ENCODE measurements at regions not wholly inside any gene's neighbourhood (a gene's known extent, or its start where the extent isn't known, plus 50 kb on each side); places are given as distances from the start of the nearest gene placed in this dataset.
A peak's percentile ranks its signal among the peaks of the same experiment; 100 is the strongest.

GRCh38 chr16:54996186-54996585 is 65.5 kb downstream of the IRX5 start:
- no peak overlapping the region for H3K4me3 ChIP-seq (ENCODE audit: low read depth, low read length)
- no peak for TF ChIP-seq CTCF (IDR thresholded peaks at IDR 0.05; ENCODE audit: insufficient read depth, low read length)
- no peak for DNase-seq (ENCODE audit: low read depth)

- peak; percentile 23 for DNase-seq (ENCODE audit: low read depth)
Measured at GRCh38 chr16:54998834-54999233, 68.2 kb downstream of the IRX5 start.

GRCh38 chr16:54999481-54999880 is 68.8 kb downstream of the IRX5 start:
- H3K4me3 ChIP-seq (ENCODE audit: low read depth, low read length): no peak overlapping the region
- no peak for TF ChIP-seq CTCF (IDR thresholded peaks at IDR 0.05; ENCODE audit: insufficient read depth, low read length)
- DNase-seq (ENCODE audit: low read depth): no peak

More at GRCh38 chr16:54998834-54999233, 68.2 kb downstream of the IRX5 start:
- no peak overlapping the region for H3K4me3 ChIP-seq (ENCODE audit: low read depth, low read length)
- TF ChIP-seq CTCF (IDR thresholded peaks at IDR 0.05; ENCODE audit: insufficient read depth, low read length): no peak

- TF ChIP-seq CTCF (IDR thresholded peaks at IDR 0.05; ENCODE audit: insufficient read depth, low read length): no peak
- peak; percentile 59 for DNase-seq (ENCODE audit: low read depth)
Measured at GRCh38 chr16:55000595-55000994, 69.9 kb downstream of the IRX5 start.

GRCh38 chr16:55001931-55002330 is 71.3 kb downstream of the IRX5 start:
- H3K4me3 ChIP-seq (ENCODE audit: low read depth, low read length): no peak overlapping the region
- DNase-seq (ENCODE audit: low read depth): peak; percentile 56
- no peak for TF ChIP-seq CTCF (IDR thresholded peaks at IDR 0.05; ENCODE audit: insufficient read depth, low read length)

More at GRCh38 chr16:55000595-55000994, 69.9 kb downstream of the IRX5 start:
- no peak overlapping the region for H3K4me3 ChIP-seq (ENCODE audit: low read depth, low read length)

GRCh38 chr16:55002419-55002818 is 71.8 kb downstream of the IRX5 start:
- H3K4me3 ChIP-seq (ENCODE audit: low read depth, low read length): no peak overlapping the region
- DNase-seq (ENCODE audit: low read depth): no peak
- TF ChIP-seq CTCF (IDR thresholded peaks at IDR 0.05; ENCODE audit: insufficient read depth, low read length): no peak

- H3K4me3 ChIP-seq (ENCODE audit: low read depth, low read length): no peak overlapping the region
- no peak for TF ChIP-seq CTCF (IDR thresholded peaks at IDR 0.05; ENCODE audit: insufficient read depth, low read length)
- no peak for DNase-seq (ENCODE audit: low read depth)
Measured at GRCh38 chr16:55003306-55003705, 72.6 kb downstream of the IRX5 start.

Data from fibroblast of the aortic adventitia (primary cell).